Heart left ventricle (tissue), 16 donors: ENCODE measurements at regions not wholly inside any gene's neighbourhood (a gene's known extent, or its start where the extent isn't known, plus 50 kb on each side); places are given as distances from the start of the nearest gene placed in this dataset.
A peak's percentile ranks its signal among the peaks of the same experiment; 100 is the strongest.

Source experiments
- ATAC-seq, 4 donors: fragments of 200-7000 bp; cut with Tn5 transposase; one replicate each; pipeline ENCODE4 v1.9.1; 2020 to 2022; ENCODE audit warnings: moderate library complexity in 4 of 4, mild to moderate bottlenecking in 3 of 4, moderate number of reproducible peaks in 1 of 4
- DNase-seq, 5 donors: peaks; one replicate each; pipeline ENCODE4 v3.0.0-alpha.2; 2020
- H3K27ac ChIP-seq, 12 donors: fragments of 200-600 bp; sonication (generic) in 4 of 12; one replicate each; pipeline versions ENCODE4 v1.5.0 to v1.8.0; 2016 to 2022; ENCODE audit warnings: mild to moderate bottlenecking in 2 of 12
- H3K27me3 ChIP-seq, 9 donors: fragments of 200-600 bp; sonication (generic) in 2 of 9; one replicate each; pipeline versions ENCODE4 v1.5.1 to v1.8.0; 2016 to 2022; ENCODE audit warnings: mild to moderate bottlenecking in 3 of 9
- H3K36me3 ChIP-seq, 9 donors: fragments of 200-600 bp; sonication (generic) in 2 of 9; one replicate each; pipeline versions ENCODE4 v1.5.0 to v1.8.0; 2018 to 2022; ENCODE audit warnings: mild to moderate bottlenecking in 2 of 9
- H3K4me1 ChIP-seq, 12 donors: fragments of 200-600 bp; sonication (generic) in 4 of 12; one replicate each; pipeline versions ENCODE4 v1.5.0 to v1.8.0; 2016 to 2022; ENCODE audit warnings: mild to moderate bottlenecking in 3 of 12
- H3K4me3 ChIP-seq, 12 donors: fragments of 200-600 bp; sonication (generic) in 4 of 12; one replicate each; pipeline versions ENCODE4 v1.5.0 to v1.8.0; 2017 to 2022; ENCODE audit warnings: mild to moderate bottlenecking in 9 of 12, moderate library complexity in 4 of 12
- H3K9me3 ChIP-seq, 12 donors: fragments of 200-600 bp; sonication (generic) in 4 of 12; one replicate each; pipeline versions ENCODE4 v1.5.0 to v1.8.0; 2016 to 2022; ENCODE audit warnings: mild to moderate bottlenecking in 1 of 12
- POLR2A ChIP-seq, 2 donors: fragments of 450-650 bp; IDR thresholded peaks; one replicate each; pipeline ENCODE4 v1.6.1; 2017; ENCODE audit warnings: antibody characterized with exemption in 2 of 2, mild to moderate bottlenecking in 2 of 2, moderate library complexity in 2 of 2
- WGBS, 4 donors: extraction: QIAGEN DNeasy Blood & Tissue Kit in 2 of 4; methylation state at CpG; one replicate each; pipeline versions ENCODE4 v1.1.5 to v1.1.7; 2013 to 2018; 5-methylcytosine and 5-hydroxymethylcytosine counted together
- intact Hi-C, 10 donors: fragments of 100-400 bp; cut with DNase I; formaldehyde crosslinking; loops; one replicate each; pipeline versions ENCODE4 v1.11.1 to v1.14.2; 2022
- TF ChIP-seq, protein P1 (sequence below), 12 donors: fragments of 200-600 bp; sonication (generic) in 4 of 12; IDR thresholded peaks; one replicate each; pipeline versions ENCODE4 v1.5.0 to v1.8.0; 2018 to 2022; ENCODE audit warnings: antibody characterized with exemption in 12 of 12, mild to moderate bottlenecking in 5 of 12
- donor health status: ischemic (EF 13 %, LVEDD 7.1; RV severe dilation, severe dysfunction).
- donor health status: healthy with polysubstance abuse.
- donor health status: DM: no; HTN: yes; CAD: no.
- donor health status: DM: no; HTN: no; CAD: no.
- donor health status: ischemic (EF 25% LVEDD 6.9; RV normal size, moderate dysfunction).
- donor health status: ischemic (EF 25% LVEDD 5.7; RV mildly dilated, moderate dysfunction).
- donor health status: healthy.
- donor health status: DM: yes; HTN: yes; CAD: no.
- donor health status: ischemic (EF 35%, LVEDD 5.7; RV mildly dilated, moderate dysfunction).
- donor health status: nonischemic (EF 11% LVEDD 7.7; RV severe dilation, severe dysfunction).
- donor health status: DM: yes; HTN: yes; CAD: no.
- donor health status: PGD.
- donor health status: ischemic (EF 29% LVEDD 5.4; RV normal size, mild dysfunction).
- donor health status: nonischemic (EF 23%, LVEDD 6.1; RV moderate dilation, normal function).

DNA sequence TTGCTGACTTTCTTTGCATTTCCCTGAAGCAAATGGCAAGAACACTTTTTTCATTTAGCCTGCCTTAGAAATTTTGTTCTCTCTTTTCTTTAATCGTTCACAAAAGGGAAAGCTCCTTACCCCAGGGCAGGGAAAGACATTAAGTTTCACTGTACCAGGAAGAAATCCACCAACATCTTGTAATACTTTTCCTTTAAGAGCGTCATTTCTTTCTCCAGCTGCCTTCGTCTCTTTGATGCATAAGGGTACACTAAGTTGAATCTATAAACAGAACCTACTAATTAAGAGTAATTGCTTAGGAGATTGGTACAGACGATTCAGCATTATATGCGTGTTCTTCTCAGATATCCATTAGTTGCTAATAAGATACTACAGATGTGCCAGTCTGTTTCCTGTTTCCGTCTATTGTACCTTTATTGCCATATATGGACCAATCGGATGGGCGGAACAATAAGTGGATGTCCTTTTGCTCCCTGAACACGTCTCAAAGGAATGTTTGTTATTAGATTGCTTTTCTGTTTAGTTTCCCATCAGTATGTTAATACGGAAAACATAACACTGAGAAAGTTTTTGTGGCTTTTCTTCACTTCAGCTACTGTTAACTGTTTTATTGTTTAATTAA is 276.7 kb upstream of the RARB start:
- DNase-seq (no peak), ATAC-seq (peak in 3 of 4 donors; percentile 57 to 76 (median 62))
- peaks cover 0 to 19% (median 3%) of the 10 kb centered on the region in 12 donors for H3K4me1 ChIP-seq
- no peaks in the 10 kb centered on the region for H3K36me3 ChIP-seq
- H3K27ac ChIP-seq: peak overlapping the region; percentile 31 to 82 (median 62)
- intact Hi-C loops: loop anchor here in 3 of 10 donors (5.0 to 10.0 kb wide), 4 partner anchors 104 to 443 kb away; partner anchors contain the start of gene RARB (in 1 of the 3)
- 46 to 62% (median 53%) methylated on average over 10 of the region's 10 CpGs for WGBS, 4 donors
- H3K9me3 ChIP-seq: no peaks in the 10 kb centered on the region
- TF ChIP-seq, protein P1, sequence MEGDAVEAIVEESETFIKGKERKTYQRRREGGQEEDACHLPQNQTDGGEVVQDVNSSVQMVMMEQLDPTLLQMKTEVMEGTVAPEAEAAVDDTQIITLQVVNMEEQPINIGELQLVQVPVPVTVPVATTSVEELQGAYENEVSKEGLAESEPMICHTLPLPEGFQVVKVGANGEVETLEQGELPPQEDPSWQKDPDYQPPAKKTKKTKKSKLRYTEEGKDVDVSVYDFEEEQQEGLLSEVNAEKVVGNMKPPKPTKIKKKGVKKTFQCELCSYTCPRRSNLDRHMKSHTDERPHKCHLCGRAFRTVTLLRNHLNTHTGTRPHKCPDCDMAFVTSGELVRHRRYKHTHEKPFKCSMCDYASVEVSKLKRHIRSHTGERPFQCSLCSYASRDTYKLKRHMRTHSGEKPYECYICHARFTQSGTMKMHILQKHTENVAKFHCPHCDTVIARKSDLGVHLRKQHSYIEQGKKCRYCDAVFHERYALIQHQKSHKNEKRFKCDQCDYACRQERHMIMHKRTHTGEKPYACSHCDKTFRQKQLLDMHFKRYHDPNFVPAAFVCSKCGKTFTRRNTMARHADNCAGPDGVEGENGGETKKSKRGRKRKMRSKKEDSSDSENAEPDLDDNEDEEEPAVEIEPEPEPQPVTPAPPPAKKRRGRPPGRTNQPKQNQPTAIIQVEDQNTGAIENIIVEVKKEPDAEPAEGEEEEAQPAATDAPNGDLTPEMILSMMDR (IDR thresholded peaks at IDR 0.05): no peak
- no peak for TF ChIP-seq POLR2A (IDR thresholded peaks at IDR 0.05)
- H3K27me3 ChIP-seq: no peaks in the 10 kb centered on the region
- peak overlapping the region in 8 of 12 donors; percentile 14 to 31 (median 23) for H3K4me3 ChIP-seq

DNA sequence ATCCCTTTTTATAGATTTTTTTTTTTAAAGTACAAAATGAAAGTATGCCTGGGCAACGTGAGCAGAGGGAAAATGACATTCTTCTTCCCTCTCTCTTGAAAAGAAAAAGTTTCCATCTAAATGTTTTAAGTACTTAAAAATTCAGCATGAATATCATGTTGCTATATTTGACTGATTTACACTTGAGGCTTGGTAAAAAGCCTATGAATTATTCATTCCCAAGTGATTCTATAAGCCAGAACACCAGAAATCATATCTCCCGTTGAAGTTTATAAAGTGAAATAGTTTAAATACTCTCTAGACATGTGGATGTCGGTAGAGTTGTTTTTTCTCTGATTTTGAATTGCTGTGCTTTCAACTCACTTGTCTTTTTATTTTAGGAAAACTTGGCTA is 276.2 kb upstream of the RARB start:
- Histone ChIP-seq H3K9me3 (no peaks in the 10 kb centered on the region), H3K4me1 (peaks cover 0 to 20% (median 3%) of the 10 kb centered on the region in 12 donors), H3K27ac (peak overlapping the region; percentile 25 to 82 (median 62)), H3K4me3 (peak overlapping the region in 8 of 12 donors; percentile 14 to 31 (median 23)), H3K27me3 (no peaks in the 10 kb centered on the region), H3K36me3 (no peaks in the 10 kb centered on the region)
- 34 to 51% (median 39%) methylated on average over 3 of the region's 3 CpGs for WGBS, 4 donors
- intact Hi-C loops: loop anchor here in 3 of 10 donors (5.0 to 10.0 kb wide), 4 partner anchors 105 to 443 kb away; partner anchors contain the start of gene RARB (in 1 of the 3)
- no peak for DNase-seq
- ATAC-seq: no peak
- no peak for TF ChIP-seq POLR2A (IDR thresholded peaks at IDR 0.05)
- TF ChIP-seq, protein P1 (IDR thresholded peaks at IDR 0.05): no peak

DNA sequence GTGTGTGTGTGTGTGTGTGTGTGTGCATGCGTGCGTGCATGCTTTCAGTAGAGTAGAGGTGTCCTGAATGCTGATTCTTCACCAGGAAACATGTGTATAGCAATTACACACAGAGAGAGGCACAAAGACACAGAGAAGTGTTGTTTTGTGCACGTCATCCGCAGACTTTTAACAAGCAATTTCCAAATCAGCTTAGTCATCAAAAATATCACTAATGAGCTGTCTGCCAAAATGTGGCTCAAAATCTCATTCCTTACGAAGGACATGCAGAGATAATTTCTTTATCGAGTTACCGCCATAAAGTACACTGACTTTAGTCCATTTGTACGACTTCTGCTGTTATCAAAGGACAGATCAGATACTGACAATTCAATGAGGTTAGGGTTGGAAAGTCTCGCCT is 274.9 kb upstream of the RARB start:
- Histone ChIP-seq H3K4me3 (no peak overlapping the region), H3K4me1 (peaks cover 0 to 20% (median 3%) of the 10 kb centered on the region in 12 donors), H3K9me3 (no peaks in the 10 kb centered on the region), H3K27ac (no peak overlapping the region), H3K27me3 (no peaks in the 10 kb centered on the region), H3K36me3 (no peaks in the 10 kb centered on the region)
- ATAC-seq (no peak), DNase-seq (no peak)
- 91 to 95% (median 94%) methylated on average over 9 of the region's 9 CpGs for WGBS, 4 donors
- intact Hi-C loops: loop anchor here in 3 of 10 donors (5.0 to 10.0 kb wide), 4 partner anchors 106 to 442 kb away; partner anchors contain the start of gene RARB (in 1 of the 3)
- TF ChIP-seq POLR2A (IDR thresholded peaks at IDR 0.05): no peak
- TF ChIP-seq, protein P1 (IDR thresholded peaks at IDR 0.05): no peak

- WGBS, 4 donors: 97 to 100% (median 99%) methylated on average over 1 of the region's 1 CpG
Measured at GRCh38 chr3:25153561-25153960, 274.5 kb upstream of the RARB start.

More at GRCh38 chr3:25153561-25153960, 274.5 kb upstream of the RARB start:
- TF ChIP-seq, protein P1 (IDR thresholded peaks at IDR 0.05): no peak
- TF ChIP-seq POLR2A (IDR thresholded peaks at IDR 0.05): no peak
- H3K9me3 ChIP-seq: no peaks in the 10 kb centered on the region
- H3K4me1 ChIP-seq: peaks cover 0 to 20% (median 3%) of the 10 kb centered on the region in 12 donors
- H3K27ac ChIP-seq: no peak overlapping the region
- intact Hi-C loops: loop anchor here in 3 of 10 donors (5.0 to 10.0 kb wide), 4 partner anchors 106 to 441 kb away; partner anchors contain the start of gene RARB (in 1 of the 3)
- no peak for ATAC-seq
- no peaks in the 10 kb centered on the region for H3K36me3 ChIP-seq
- no peaks in the 10 kb centered on the region for H3K27me3 ChIP-seq
- H3K4me3 ChIP-seq: no peak overlapping the region
- no peak for DNase-seq
